Right ventricle myocardium inferior (tissue), 1 donor: ENCODE measurements at regions not wholly inside any gene's neighbourhood (a gene's known extent, or its start where the extent isn't known, plus 50 kb on each side); places are given as distances from the start of the nearest gene placed in this dataset.

Source experiments
- ATAC-seq: fragments of 200-7000 bp; cut with Tn5 transposase; one replicate; pipeline ENCODE4 v1.9.1; 2020; ENCODE audit warnings: mild to moderate bottlenecking, moderate library complexity
- DNase-seq: peaks from one replicate; pipeline ENCODE4 v3.0.0; 2021; ENCODE audit errors: missing footprints
- intact Hi-C: fragments of 100-400 bp; cut with DNase I; formaldehyde crosslinking; loops from one replicate; pipeline ENCODE4 v1.11.0; 2022
- donor health status: DM: no; HTN: yes; CAD: no; lungs with severe emphysema.

DNA sequence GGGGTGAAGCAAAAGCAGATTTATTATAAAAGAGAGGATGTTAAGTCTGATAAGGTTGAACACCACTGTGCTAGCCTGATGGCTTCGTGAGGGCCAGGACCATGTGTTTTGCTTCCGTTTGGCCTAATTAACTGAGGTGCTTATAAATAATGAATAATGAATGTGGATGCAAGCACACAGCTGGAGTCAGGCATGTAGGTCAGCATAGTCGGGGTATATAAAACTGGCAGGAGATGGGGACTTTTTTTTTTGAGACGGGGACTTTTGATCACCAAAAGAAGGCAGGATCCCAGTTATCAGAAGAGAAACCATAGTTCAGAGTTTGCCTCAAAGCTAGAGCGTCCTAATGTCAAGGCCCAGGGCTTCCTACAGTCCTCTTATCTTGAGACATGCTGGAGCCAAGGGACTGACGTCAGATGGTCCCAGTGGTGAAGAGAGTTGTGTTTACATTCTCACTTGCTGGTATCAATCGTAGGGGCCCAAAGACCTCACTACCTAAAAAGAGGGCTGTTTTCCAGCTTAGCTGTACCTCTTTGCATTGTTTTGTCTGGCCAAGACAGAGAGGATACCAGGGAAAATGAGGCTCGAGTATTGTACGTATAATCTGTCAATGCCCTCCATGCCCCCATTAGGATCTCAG is 50.4 kb downstream of the RTL9 start:
- ATAC-seq (no peak), DNase-seq (no peak)
- intact Hi-C loops: no loop called here

DNA sequence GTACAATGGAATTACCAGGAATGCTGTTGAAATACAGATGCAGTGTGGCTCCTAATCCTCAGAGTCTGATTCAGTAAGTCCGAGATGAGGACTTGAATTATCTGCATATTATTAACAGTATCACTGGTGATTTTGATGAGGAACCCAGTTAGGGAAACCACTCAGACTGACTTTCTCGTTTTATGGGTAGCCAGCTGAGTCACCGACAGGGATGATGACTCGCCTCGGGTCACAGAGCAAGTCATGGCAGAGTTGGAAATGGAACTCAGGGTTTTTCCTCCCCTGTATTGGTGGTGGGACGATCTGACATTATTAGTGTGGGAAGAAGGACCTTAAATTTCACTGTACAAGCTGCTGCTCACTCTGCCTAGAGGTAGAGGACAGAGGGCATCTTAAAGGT is 51.3 kb downstream of the RTL9 start:
- no peak for ATAC-seq
- DNase-seq: no peak
- intact Hi-C loops: no loop called here

DNA sequence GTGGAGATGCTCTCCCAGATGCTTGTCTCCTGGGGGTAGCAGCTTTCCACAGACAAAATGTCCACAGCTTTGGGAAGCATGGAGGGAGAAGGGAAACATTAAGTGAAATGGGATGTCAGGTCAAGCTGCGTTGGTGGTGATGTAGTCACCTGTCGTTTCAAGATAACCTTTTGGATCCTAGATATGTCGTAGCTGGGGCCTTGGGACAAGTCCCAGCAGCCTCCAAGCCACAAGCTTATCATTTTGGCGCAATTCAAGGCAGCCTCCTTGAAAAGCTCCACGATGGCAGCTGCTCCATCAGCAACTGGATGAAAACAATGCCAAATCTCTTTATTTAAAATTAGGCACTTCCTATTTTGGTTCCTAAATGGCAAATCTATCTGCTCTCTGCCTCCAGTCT is 52.0 kb downstream of the RTL9 start:
- DNase-seq: no peak
- no peak for ATAC-seq
- intact Hi-C loops: no loop called here

DNA sequence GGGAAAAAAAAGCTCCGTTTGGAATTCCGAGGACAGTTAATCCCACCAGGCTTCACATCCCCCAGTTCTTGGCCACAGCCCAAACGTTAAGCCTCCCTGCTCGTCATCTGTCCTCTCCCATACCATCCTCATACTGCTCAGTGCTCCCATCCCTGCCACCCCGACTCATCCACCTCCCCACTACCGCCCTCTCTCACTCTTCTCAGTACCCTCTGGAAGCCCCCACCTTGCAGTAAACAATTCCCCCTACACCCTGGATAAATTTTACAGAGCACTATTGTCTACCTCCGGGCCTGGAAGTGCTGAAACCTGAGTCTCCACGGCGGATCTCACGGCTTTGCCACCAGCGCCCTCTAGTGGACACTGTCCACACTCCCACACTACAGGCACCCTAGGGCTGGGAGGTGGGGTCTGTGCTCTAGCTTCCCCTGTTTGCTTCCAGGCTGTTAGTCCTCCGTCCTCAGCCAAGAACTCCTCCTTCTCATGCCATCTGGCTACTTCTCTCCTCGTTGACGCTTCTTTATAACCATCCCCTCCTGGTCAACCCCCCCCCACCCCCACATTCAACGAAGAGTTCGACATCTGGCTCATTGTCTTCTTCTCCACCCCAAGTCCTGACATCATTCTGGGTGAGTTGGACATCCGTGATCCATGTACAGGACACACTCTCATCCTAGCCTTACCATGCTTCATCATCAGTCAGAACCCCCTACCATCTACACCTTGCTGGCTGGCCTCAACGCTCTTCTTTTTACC is 54.5 kb downstream of the RTL9 start:
- ATAC-seq (peak; percentile 84), DNase-seq (peak; percentile 70)
- intact Hi-C loops: loop anchor here (2.0 kb wide), 1 partner anchor 254 kb away; no protein-coding TSS in a partner anchor

- ATAC-seq (no peak), DNase-seq (no peak)
- intact Hi-C loops: loop anchor here (2.0 kb wide), 1 partner anchor 255 kb away; no protein-coding TSS in a partner anchor
Measured at GRCh38 chrX:110413727-110414124, 55.1 kb downstream of the RTL9 start.

DNA sequence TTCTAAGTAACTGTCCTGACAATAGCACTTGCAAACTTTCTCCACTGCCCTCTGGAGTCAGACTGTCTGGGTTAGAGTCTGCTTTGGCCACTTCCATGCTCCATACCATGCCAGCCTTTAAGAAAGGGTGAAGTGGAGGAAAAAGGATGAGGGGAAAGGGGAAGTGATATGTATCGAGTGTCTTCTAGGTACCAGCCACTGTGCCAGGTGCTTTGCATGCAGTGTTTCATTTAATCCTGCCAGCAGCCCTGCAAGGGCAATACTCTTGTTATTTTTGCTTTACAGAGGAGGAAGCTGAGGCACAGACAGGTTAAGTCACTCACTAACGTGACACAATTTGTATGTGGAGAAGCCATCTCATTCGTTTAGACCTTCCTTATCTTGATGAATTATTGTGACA is 55.6 kb downstream of the RTL9 start:
- ATAC-seq (no peak), DNase-seq (no peak)
- intact Hi-C loops: no loop called here

GRCh38 chrX:110414679-110415439 is 56.2 kb downstream of the RTL9 start:
- DNase-seq (no peak), ATAC-seq (no peak)
- intact Hi-C loops: no loop called here

DNA sequence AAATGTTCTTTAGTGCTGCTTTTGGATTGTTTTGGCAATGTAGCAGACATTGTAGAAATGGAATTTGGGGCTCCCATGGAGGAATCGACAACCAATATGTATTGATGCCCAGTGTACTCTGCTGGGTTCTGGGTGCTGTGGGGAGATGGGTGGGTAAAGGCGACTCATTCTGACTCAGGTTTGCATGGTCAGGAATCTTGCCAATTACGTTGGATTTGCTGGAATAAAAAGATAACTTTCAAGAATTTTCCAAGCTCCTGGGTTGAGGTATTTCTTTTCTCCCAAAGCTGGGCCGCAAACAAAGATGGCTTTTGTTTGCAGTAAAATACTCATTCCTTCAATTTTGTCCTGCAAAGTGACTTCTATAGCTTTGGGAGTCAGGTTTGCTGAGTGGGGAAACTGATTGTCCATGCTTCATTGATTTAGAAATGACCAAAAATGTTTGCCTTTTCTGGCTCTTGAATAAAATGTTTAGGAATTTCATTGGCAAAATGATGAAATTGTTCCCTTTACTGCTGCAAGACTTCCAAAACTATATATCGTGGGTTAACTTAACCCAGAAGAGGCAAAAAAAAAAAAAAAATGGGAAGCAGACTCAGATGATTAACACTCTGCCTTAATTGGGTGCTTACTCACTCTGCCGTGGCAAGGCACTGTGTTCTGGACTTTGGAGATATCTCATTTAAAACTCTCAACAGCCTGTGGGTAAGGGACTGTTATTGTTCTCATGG is 57.0 kb downstream of the RTL9 start:
- intact Hi-C loops: no loop called here
- no peak for ATAC-seq
- no peak for DNase-seq

DNA sequence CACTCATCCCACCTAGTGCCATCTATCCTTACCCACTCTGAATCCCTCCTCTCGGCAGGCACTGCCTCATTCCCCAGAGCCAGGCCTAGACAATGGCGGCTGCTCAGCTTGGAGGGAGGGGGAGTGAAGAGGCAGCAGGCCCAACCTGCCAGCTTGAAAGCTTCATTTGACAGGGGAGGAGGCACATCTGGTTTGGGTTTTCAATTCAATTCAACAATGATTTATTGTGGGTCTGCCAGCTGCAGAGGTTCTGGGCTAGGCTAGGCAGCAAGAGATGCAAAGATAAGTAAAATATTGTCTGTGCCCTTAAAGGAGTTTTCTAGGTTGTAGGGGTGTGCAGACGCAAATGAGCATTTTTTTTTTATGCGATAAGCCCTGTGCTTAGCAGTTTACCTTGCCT is 58.5 kb downstream of the RTL9 start:
- ATAC-seq (no peak), DNase-seq (no peak)
- intact Hi-C loops: no loop called here

DNA sequence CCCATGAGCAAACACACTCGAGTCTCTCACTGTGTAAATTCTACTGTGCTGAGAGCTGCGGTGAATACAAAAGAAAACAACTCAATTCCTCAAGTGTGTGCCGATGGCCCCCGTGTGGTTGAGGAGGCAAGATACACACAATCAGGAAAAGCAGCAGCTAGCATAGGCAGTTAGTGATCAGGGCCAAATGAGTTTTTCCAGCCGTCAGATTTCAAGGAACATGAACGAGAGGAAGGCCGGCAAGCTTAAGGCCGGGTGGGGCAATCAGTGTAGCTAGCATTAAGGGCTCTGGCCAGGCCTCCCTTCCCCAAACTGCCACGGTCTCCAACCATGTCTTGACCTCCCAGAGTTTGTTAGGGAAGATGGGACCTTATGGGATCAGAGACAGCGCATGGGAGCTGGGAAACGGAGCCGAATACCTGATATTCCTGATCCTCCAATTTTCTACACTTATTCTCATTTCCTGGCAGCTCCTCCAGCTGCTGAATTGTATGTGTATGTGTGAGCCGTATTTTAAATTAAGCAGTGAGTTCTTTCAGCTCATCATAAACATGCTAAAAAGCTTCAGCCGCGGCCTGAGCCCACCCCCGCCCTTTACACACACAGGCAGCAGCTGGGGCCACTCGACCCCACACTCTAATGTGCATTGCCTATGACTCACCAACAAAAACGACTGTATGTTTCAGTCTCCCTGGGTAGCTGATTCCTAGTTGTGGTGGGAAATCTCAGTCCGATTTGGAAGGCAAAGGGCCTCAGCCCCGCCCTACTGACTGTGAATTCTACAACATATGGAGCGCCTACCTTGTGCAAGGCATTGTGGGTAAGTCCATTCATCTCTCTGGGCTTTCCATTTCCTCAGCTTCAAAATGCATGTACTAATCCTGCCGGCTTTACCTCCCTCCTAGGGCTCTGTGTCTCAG is 59.9 kb downstream of the RTL9 start:
- ATAC-seq (peak; percentile 61), DNase-seq (no peak)
- intact Hi-C loops: no loop called here

DNA sequence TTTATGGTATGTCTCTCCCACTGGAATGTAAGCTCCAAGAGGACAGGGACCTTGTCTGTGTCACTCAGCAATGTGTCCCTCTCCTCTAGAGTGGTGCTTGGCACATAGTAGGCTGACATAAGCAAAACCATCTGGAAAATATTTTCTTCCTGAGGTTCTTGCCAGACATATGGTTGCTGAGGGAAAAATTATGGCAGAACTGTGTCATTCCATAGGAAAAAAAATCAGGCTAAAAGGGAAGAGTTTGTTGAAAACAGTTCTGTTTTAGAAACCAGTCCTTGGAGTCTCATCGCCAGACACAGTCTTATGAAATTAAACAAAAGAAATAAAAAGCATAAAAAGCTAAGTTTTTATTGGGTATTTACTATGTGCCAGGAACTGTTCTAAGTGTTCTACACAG is 60.9 kb downstream of the RTL9 start:
- ATAC-seq (no peak), DNase-seq (no peak)
- intact Hi-C loops: no loop called here

GRCh38 chrX:110420771-110421499 is 62.3 kb downstream of the RTL9 start:
- intact Hi-C loops: no loop called here
- DNase-seq: no peak
- no peak for ATAC-seq

DNA sequence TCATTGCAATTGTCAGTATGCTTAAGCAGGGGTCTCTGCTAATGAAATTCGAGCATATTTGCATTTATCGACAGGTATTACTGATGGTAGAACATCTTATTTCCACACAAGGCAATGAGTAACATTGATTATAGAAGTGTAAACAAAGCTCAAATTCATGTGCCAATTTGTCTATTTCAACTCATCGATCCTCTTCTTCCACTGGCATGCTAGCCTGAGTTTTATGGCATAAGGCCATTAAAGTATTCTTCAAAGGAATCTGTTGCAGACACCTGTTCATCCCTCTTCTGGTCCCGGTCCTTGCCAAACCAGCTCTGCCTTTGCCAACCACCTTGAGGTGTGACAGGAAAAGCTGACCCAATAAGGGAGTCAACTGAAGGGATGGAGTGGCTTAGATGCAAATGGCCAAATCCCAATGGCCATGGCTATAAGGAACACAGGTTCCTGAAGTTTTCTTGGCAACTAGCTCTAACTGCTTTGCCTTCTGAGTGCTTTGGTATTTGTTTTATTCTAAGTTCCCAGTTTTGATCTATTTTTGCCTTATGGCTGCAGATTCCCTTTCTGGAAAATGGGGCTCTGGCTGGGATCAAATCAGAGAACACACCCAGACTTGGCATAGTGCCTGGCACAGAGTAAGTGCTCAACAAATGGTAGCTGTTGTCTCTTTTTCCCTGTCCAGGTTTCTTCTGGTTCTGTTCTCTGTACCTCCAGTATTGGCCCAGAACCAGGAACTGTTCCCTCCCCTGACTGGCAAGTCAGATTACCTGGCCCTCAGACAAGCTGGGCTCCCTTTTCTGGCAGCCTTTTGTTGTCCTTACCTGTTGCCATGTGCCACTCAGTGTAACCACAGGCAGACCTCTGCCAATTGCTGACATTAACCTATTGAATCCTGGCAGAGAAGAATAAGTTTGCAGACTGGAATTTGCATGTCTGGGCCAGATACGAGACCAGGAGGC is 63.1 kb downstream of the RTL9 start:
- DNase-seq (no peak), ATAC-seq (peak; percentile 49)
- intact Hi-C loops: no loop called here

- intact Hi-C loops: no loop called here
- DNase-seq (no peak), ATAC-seq (no peak)
Measured at GRCh38 chrX:110425222-110426154, 66.8 kb downstream of the RTL9 start.

- DNase-seq: no peak
- intact Hi-C loops: no loop called here
- no peak for ATAC-seq
Measured at GRCh38 chrX:110426155-110426504, 67.5 kb downstream of the RTL9 start.

DNA sequence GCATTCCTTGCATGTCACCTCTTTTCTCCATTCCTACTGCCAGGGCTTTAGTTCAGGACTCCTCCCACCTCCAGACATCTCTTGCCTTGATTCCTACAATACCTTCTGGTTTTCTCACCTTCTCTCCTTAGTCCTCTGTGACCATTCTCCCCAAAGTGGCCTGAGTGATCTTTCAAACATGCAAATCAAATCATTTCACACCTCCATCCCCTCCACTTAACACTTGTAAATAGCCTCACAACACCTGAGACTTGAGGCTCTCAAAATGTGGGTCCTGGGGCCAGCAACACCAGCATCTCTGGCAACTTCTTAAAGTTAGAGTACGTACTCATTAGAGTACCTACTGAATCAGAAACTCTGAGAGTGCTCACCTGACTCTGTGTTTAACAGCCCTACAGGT is 68.4 kb downstream of the RTL9 start:
- no peak for ATAC-seq
- intact Hi-C loops: no loop called here
- DNase-seq: no peak
